Breast epithelium (tissue), 4 donors: ENCODE measurements at regions not wholly inside any gene's neighbourhood (a gene's known extent, or its start where the extent isn't known, plus 50 kb on each side); places are given as distances from the start of the nearest gene placed in this dataset.
A peak's percentile ranks its signal among the peaks of the same experiment; 100 is the strongest.

Source experiments
- DNase-seq, 2 donors: peaks; one replicate each; pipeline ENCODE4 v3.0.0-alpha.2; 2019; ENCODE audit warnings: low spot score in 2 of 2
- H3K27ac ChIP-seq, 2 donors: fragments of 200-600 bp; sonication (generic) in 1 of 2; one replicate each; pipeline ENCODE4 v1.5.1; 2016 to 2019; ENCODE audit warnings: mild to moderate bottlenecking in 1 of 2
- H3K27me3 ChIP-seq, 2 donors: fragments of 200-600 bp; sonication (generic) in 1 of 2; one replicate each; pipeline versions ENCODE4 v1.5.1 to v1.6.0; 2017 to 2019; ENCODE audit warnings: control low read depth in 1 of 2, mild to moderate bottlenecking in 1 of 2
- H3K36me3 ChIP-seq: fragments of 200-600 bp; one replicate; pipeline ENCODE4 v1.5.1; 2019
- H3K4me1 ChIP-seq, 2 donors: fragments of 200-600 bp; sonication (generic); one replicate each; pipeline ENCODE4 v1.5.1; 2016 to 2019; ENCODE audit warnings: control low read depth in 1 of 2
- H3K4me3 ChIP-seq, 3 donors: fragments of 200-600 bp; sonication (generic); 1 replicate in 2 of 3; 2 replicates in 1 of 3; pipeline ENCODE4 v1.5.1; 2016 to 2019; ENCODE audit warnings: mild to moderate bottlenecking in 3 of 3, moderate library complexity in 2 of 3
- H3K9me3 ChIP-seq, 2 donors: fragments of 200-600 bp; sonication (generic) in 1 of 2; one replicate each; pipeline ENCODE4 v1.5.1; 2016 to 2019; ENCODE audit warnings: control low read depth in 1 of 2
- CTCF ChIP-seq, 3 donors: fragments of 450-650 bp; IDR thresholded peaks; one replicate each; pipeline ENCODE4 v1.5.1; 2016 to 2017; ENCODE audit warnings: antibody characterized with exemption in 3 of 3, mild to moderate bottlenecking in 3 of 3, moderate library complexity in 3 of 3
- POLR2A ChIP-seq: fragments of 450-650 bp; IDR thresholded peaks from one replicate; pipeline ENCODE4 v1.6.1; 2016; ENCODE audit warnings: antibody characterized with exemption, mild to moderate bottlenecking, moderate library complexity
- POLR2AphosphoS5 ChIP-seq, 3 donors: sonication (generic); formaldehyde crosslinking; IDR thresholded peaks; one replicate each; pipeline ENCODE4 v1.6.1; 2017; ENCODE audit warnings: antibody characterized with exemption in 3 of 3
- intact Hi-C: fragments of 100-400 bp; cut with DNase I; formaldehyde crosslinking; loops from one replicate; pipeline ENCODE4 v1.15.1; 2023; ENCODE audit warnings: low total_unique reads

DNA sequence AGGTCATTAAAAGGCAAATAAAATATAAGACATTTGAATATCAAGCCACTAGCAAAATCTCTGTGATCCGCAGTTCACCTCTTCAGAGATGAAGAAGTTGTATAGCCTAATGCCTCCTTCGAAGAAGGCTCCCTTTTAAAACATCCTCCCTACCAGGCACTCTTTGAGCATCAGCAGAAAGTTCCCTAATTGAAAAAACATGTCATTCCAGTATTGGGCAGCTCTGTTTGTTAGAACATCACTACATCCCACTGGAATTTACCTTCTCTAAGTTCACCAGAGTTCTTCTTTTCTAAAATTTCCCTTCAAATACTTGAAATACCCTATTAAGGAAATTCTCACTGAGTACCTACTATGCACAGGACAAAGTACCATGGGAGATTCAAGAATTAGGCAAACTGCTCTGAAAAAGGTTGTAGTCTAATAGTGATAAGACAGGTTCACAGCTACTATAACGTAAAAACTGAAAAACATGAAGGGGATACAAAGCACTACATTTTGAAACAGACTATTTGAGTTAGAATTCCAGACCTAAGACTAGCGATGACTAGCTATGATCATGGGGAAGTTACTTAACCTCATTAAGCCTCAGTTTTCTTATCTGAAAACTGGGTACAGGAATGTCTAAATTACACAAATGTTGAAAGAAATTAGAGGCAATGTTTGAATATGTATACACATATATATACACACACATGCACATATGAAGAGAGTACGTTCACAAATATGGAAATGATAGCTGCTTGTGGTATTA, 128.7 kb downstream of the ELAPOR2 start:
- Histone ChIP-seq H3K4me3 (no peak overlapping the region), H3K27ac (no peak overlapping the region), H3K4me1 (no peaks in the 10 kb centered on the region), H3K27me3 (no peaks in the 10 kb centered on the region), H3K36me3 (no peaks in the 10 kb centered on the region), H3K9me3 (no peaks in the 10 kb centered on the region)
- no peak for TF ChIP-seq CTCF (IDR thresholded peaks at IDR 0.05)
- no peak for TF ChIP-seq POLR2AphosphoS5 (IDR thresholded peaks at IDR 0.05)
- intact Hi-C loops: loop anchor here (5.0 kb wide), 1 partner anchor 212 kb away; no protein-coding TSS in a partner anchor
- DNase-seq: no peak

- no peak for DNase-seq
- intact Hi-C loops: loop anchor here (5.0 kb wide), 1 partner anchor 213 kb away; no protein-coding TSS in a partner anchor
Measured at GRCh38 chr7:86929293-86930109, 130.0 kb downstream of the ELAPOR2 start.

GRCh38 chr7:86928308-86928707, 131.1 kb downstream of the ELAPOR2 start:
- H3K4me1 ChIP-seq: no peaks in the 10 kb centered on the region
- H3K36me3 ChIP-seq: no peaks in the 10 kb centered on the region
- intact Hi-C loops: no loop called here
- no peak overlapping the region for H3K27ac ChIP-seq
- no peaks in the 10 kb centered on the region for H3K9me3 ChIP-seq
- DNase-seq: no peak
- TF ChIP-seq CTCF (IDR thresholded peaks at IDR 0.05) (no peak), POLR2AphosphoS5 (IDR thresholded peaks at IDR 0.05) (no peak)
- no peak overlapping the region for H3K4me3 ChIP-seq
- no peaks in the 10 kb centered on the region for H3K27me3 ChIP-seq

More at GRCh38 chr7:86929293-86930109, 130.0 kb downstream of the ELAPOR2 start:
- Histone ChIP-seq H3K36me3 (no peaks in the 10 kb centered on the region), H3K27ac (no peak overlapping the region), H3K4me3 (no peak overlapping the region), H3K4me1 (no peaks in the 10 kb centered on the region), H3K9me3 (no peaks in the 10 kb centered on the region), H3K27me3 (no peaks in the 10 kb centered on the region)
- TF ChIP-seq POLR2A (no peak), POLR2AphosphoS5 (IDR thresholded peaks at IDR 0.05) (no peak), CTCF (IDR thresholded peaks at IDR 0.05) (no peak)

DNA sequence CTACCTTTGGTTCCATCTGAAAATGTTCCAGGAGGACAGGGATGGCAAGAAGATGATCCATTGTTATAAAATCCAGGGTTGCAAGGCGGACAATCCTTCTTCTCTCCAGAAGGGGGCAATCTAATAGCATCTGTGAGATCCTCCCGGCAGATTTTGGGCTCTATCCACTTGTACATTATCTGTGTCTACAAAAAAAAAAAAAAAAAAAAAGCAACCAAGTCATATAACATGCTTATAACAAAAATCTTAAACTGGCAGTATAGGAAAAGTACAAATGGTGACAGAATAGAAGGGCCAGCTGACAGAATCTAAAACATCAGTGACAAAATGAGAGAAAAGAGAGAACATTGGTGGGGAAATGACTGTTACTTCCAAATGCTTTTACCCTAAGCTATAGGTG, 132.7 kb downstream of the ELAPOR2 start:
- intact Hi-C loops: no loop called here
- Histone ChIP-seq H3K27ac (no peak overlapping the region), H3K4me1 (no peaks in the 10 kb centered on the region), H3K4me3 (no peak overlapping the region), H3K27me3 (no peaks in the 10 kb centered on the region), H3K9me3 (no peaks in the 10 kb centered on the region), H3K36me3 (no peaks in the 10 kb centered on the region)
- no peak for DNase-seq
- TF ChIP-seq CTCF (IDR thresholded peaks at IDR 0.05) (peak in 2 of 3 donors; percentile 30 to 34), POLR2AphosphoS5 (IDR thresholded peaks at IDR 0.05) (no peak), POLR2A (no peak)

DNA sequence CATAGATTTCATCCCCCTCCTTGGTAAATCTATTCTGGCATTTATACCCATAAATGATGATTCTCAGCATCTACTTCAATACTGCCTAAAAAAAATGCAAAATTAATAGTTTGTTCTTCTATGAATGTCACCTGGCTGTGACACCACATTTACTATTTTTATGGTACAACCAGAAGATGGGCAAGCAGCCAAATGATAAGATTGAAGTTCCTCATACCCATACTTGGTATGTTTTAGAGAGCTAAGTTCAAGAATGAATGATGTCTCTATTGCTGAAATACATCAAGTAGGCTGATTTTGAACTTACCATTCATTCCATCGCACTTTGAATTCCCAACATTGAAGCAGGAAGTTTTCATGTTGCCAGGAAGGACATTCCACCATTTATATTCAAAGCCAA, 134.2 kb downstream of the ELAPOR2 start:
- no peaks in the 10 kb centered on the region for H3K27me3 ChIP-seq
- no peaks in the 10 kb centered on the region for H3K4me1 ChIP-seq
- intact Hi-C loops: no loop called here
- no peaks in the 10 kb centered on the region for H3K36me3 ChIP-seq
- TF ChIP-seq CTCF (IDR thresholded peaks at IDR 0.05) (no peak), POLR2A (no peak), POLR2AphosphoS5 (IDR thresholded peaks at IDR 0.05) (no peak)
- H3K9me3 ChIP-seq: no peaks in the 10 kb centered on the region
- no peak for DNase-seq
- no peak overlapping the region for H3K4me3 ChIP-seq
- H3K27ac ChIP-seq: no peak overlapping the region
